ENCODE measurements at regions not wholly inside any gene's neighbourhood (a gene's known extent, or its start where the extent isn't known, plus 50 kb on each side); places are given as distances from the start of the nearest gene placed in this dataset.

DNA sequence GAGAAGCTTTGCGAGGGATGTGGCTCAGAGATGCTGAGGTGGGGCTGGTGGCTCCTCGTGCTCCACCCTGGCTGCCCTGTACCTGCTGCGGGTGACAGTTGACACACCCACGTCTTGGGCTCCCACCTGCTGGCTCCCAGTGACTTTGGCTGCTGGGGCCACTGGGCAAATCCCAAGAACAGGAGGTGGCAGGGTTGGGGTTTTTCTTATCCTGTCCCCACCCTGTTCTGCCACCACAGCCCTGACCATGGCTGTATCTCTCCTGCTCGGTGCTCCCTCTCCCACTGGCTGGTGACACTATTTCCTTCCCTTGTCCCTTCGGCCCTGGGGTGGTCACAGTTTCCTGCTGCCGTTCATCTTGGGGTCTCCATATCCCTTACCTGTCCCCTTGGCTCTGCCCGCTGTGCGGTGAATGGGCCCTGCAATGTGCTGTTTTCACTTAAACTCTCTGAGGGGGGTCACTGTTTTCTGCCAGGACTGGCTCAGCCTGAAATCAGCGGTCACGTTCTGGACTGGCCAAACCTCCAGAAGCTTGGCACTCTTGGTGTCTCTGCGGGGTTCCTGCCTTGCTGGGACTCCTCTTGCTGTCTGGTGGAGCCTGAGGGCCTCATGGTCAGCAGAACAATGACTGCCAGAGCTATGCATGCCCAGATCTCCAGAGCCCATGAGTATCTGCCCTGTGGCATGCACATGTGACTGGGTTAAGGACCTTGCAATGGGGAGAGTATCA is 144.2 kb downstream of the IRF8 start:
- TF ChIP-seq POLR2AphosphoS5 (IDR thresholded peaks at IDR 0.05): no peak
- TF ChIP-seq, protein P1, sequence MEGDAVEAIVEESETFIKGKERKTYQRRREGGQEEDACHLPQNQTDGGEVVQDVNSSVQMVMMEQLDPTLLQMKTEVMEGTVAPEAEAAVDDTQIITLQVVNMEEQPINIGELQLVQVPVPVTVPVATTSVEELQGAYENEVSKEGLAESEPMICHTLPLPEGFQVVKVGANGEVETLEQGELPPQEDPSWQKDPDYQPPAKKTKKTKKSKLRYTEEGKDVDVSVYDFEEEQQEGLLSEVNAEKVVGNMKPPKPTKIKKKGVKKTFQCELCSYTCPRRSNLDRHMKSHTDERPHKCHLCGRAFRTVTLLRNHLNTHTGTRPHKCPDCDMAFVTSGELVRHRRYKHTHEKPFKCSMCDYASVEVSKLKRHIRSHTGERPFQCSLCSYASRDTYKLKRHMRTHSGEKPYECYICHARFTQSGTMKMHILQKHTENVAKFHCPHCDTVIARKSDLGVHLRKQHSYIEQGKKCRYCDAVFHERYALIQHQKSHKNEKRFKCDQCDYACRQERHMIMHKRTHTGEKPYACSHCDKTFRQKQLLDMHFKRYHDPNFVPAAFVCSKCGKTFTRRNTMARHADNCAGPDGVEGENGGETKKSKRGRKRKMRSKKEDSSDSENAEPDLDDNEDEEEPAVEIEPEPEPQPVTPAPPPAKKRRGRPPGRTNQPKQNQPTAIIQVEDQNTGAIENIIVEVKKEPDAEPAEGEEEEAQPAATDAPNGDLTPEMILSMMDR (IDR thresholded peaks at IDR 0.05): no peak
